Brain microvascular endothelial cell (primary cell): ENCODE measurements at regions not wholly inside any gene's neighbourhood (a gene's known extent, or its start where the extent isn't known, plus 50 kb on each side); places are given as distances from the start of the nearest gene placed in this dataset.

ENCODE experiments used
- DNase-seq: peaks from one replicate; pipeline ENCODE4 v3.0.0-alpha.2; 2020
- H3K27ac ChIP-seq: fragments of 250-450 bp; sonication (Bioruptor Pico); 2 replicates; pipeline ENCODE4 v1.5.1; 2020; ENCODE audit warnings: mild to moderate bottlenecking, moderate library complexity
- H3K27me3 ChIP-seq: fragments of 250-450 bp; sonication (Bioruptor Pico); replicated peaks from 2 replicates; pipeline ENCODE4 v1.5.1; 2020; ENCODE audit warnings: mild to moderate bottlenecking
- H3K36me3 ChIP-seq: fragments of 250-450 bp; sonication (Bioruptor Pico); replicated peaks from 2 replicates; pipeline ENCODE4 v1.5.1; 2020; ENCODE audit warnings: mild to moderate bottlenecking
- H3K4me3 ChIP-seq: 2 replicates; pipeline ENCODE4 v1.5.1; 2011; ENCODE audit warnings: low read depth, mild to moderate bottlenecking, control low read depth, low read length, moderate library complexity
- CTCF ChIP-seq: IDR thresholded peaks from 2 replicates; pipeline ENCODE4 v1.5.1; 2011; ENCODE audit warnings: low read depth, mild to moderate bottlenecking, moderate library complexity, low read length, control low read depth, inconsistent platforms; ENCODE audit errors: missing control alignments
- in situ Hi-C: cut with HindIII; loops from 2 replicates; pipeline ENCODE4 v1.10.0; 2017; ENCODE audit warnings: low sequenced_read_pairs, low pct_ligation_motif_present

- no peak for TF ChIP-seq CTCF
- H3K27me3 ChIP-seq = no peaks in the 10 kb centered on the region
- in situ Hi-C loops = no loop called here
- no peak overlapping the region for H3K27ac ChIP-seq
- H3K36me3 ChIP-seq = no peaks in the 10 kb centered on the region
- no peak for DNase-seq
- no peak overlapping the region for H3K4me3 ChIP-seq
Observed at GRCh38 chr11:91314521-91314920, 910.1 kb upstream of the FAT3 start.

GRCh38 chr11:91312541-91312940 lies 912.1 kb upstream of the FAT3 start:
- no peak for TF ChIP-seq CTCF
- DNase-seq = no peak
- H3K36me3 ChIP-seq = no peaks in the 10 kb centered on the region
- H3K27ac ChIP-seq = no peak overlapping the region
- H3K4me3 ChIP-seq = no peak overlapping the region
- in situ Hi-C loops = no loop called here
- H3K27me3 ChIP-seq = no peaks in the 10 kb centered on the region

- TF ChIP-seq CTCF = no peak
- in situ Hi-C loops = no loop called here
- no peaks in the 10 kb centered on the region for H3K36me3 ChIP-seq
Observed at GRCh38 chr11:91310085-91310484, 914.5 kb upstream of the FAT3 start.

GRCh38 chr11:91308069-91308468 lies 916.5 kb upstream of the FAT3 start:
- TF ChIP-seq CTCF = no peak
- H3K27ac ChIP-seq = no peak overlapping the region

More at GRCh38 chr11:91310085-91310484, 914.5 kb upstream of the FAT3 start:
- H3K27ac ChIP-seq = no peak overlapping the region
- no peaks in the 10 kb centered on the region for H3K27me3 ChIP-seq
- H3K4me3 ChIP-seq = no peak overlapping the region
- no peak for DNase-seq

GRCh38 chr11:91305402-91305801 lies 919.2 kb upstream of the FAT3 start:
- DNase-seq = no peak
- Histone ChIP-seq H3K27ac (no peak overlapping the region), H3K4me3 (no peak overlapping the region), H3K27me3 (no peaks in the 10 kb centered on the region), H3K36me3 (no peaks in the 10 kb centered on the region)
- in situ Hi-C loops = no loop called here
- TF ChIP-seq CTCF = no peak

More at GRCh38 chr11:91308069-91308468, 916.5 kb upstream of the FAT3 start:
- Histone ChIP-seq H3K4me3 (no peak overlapping the region), H3K27me3 (no peaks in the 10 kb centered on the region), H3K36me3 (no peaks in the 10 kb centered on the region)
- in situ Hi-C loops = no loop called here
- no peak for DNase-seq

- H3K36me3 ChIP-seq = no peaks in the 10 kb centered on the region
- no peak for DNase-seq
- H3K4me3 ChIP-seq = no peak overlapping the region
- H3K27me3 ChIP-seq = no peaks in the 10 kb centered on the region
- peak overlapping the region; percentile 28 for H3K27ac ChIP-seq
- no peak for TF ChIP-seq CTCF
- in situ Hi-C loops = no loop called here
Observed at GRCh38 chr11:91303749-91304148, 920.9 kb upstream of the FAT3 start.
